ENCODE measurements at regions not wholly inside any gene's neighbourhood (a gene's known extent, or its start where the extent isn't known, plus 50 kb on each side); places are given as distances from the start of the nearest gene placed in this dataset.

DNA sequence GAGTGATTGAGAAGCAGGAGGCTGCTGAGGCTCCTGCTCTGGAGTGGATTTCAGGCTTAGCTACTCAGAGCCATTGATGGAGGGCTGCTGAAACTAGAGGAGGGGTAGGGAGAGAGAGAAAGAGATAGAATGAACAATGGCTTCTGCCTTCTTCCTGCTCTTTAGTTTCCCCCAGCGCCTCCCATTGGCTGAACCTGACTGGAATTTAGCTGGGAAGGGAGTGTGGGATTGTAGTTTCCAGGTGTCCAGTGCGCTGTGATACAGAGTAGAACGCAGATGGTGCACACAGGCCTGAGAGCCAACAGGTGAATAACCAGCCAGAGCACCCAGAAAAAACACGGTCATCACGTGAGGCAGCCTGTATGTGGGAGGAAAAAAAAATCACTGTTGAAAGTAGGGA lies 140.1 kb downstream of the IL20RB start:
- no peaks in the 10 kb centered on the region for H3K4me1 ChIP-seq (ENCODE audit: control insufficient read depth, insufficient read depth, low read length)
- no peak overlapping the region for H3K4me3 ChIP-seq (ENCODE audit: low read length)
- H3K27me3 ChIP-seq (ENCODE audit: control insufficient read depth, insufficient read depth, low read length), result no peaks in the 10 kb centered on the region
- no peaks in the 10 kb centered on the region for H3K36me3 ChIP-seq (ENCODE audit: control insufficient read depth, insufficient read depth, low read length)
- no peak overlapping the region for H3K27ac ChIP-seq (ENCODE audit: low read depth, low read length)
- no peak overlapping the region for H3K9ac ChIP-seq (ENCODE audit: low read length)

DNA sequence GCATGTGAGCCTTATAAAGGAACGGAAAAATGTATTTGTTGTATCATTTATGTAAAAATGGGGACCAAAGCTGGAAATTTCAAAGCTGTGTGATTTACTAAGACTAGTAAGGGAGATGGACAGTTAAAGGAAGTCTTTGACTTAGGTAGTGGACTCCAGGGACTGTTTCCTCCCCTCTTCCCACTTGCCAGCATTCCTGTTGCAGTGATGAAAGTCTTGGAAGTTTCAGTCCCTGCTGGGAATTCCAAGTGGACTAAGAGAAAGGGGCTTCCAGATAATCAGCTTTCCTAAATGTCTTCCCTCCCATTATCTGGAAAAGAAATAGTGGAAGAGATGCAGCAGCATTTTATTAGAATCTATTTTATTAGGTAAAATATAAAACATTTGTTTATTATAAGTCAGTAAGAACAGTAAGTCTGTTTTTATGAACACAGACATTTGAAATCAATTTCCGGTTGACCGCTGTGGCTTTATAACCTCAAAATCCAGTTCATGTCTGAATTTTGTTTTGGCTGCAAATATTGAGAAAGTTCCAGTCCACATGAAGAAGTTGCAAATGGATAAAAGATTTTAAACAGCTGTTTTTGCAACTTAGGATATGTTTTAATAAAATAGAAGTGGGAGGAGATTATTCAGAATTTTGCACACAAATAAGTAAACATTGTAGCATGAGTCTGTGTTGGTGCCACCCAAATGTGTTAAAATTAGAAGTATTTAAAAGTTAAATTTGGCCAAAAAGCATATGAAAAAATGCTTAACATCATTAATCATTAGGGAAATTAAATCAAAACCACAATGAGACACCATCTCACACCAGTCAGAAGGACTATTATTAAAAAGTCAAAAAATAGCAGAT lies 141.8 kb downstream of the IL20RB start:
- Histone ChIP-seq H3K36me3 (ENCODE audit: control insufficient read depth, insufficient read depth, low read length) (no peaks in the 10 kb centered on the region), H3K4me1 (ENCODE audit: control insufficient read depth, insufficient read depth, low read length) (no peaks in the 10 kb centered on the region), H3K27ac (ENCODE audit: low read depth, low read length) (no peak overlapping the region), H3K9ac (ENCODE audit: low read length) (no peak overlapping the region), H3K4me3 (ENCODE audit: low read length) (no peak overlapping the region), H3K27me3 (ENCODE audit: control insufficient read depth, insufficient read depth, low read length) (no peaks in the 10 kb centered on the region)

DNA sequence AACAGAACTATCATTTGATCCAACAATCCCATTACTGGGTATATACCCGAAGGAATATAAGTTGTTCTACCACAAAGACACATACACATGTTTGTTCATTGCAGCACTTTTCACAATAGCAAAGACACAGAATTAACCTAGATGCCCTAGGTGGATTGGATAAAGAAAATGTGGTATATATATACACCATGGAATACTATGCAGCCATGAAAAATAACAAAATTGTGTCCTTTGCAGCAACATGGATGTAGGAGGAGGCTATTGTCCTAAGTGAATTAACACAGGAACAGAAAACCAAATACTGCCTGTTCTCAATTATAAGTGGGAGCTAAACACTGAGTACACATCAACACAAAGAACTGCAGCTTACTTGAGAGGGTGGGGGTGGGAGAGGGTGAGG lies 142.5 kb downstream of the IL20RB start:
- H3K4me1 ChIP-seq (ENCODE audit: control insufficient read depth, insufficient read depth, low read length), result no peaks in the 10 kb centered on the region
- no peak overlapping the region for H3K9ac ChIP-seq (ENCODE audit: low read length)
- no peaks in the 10 kb centered on the region for H3K27me3 ChIP-seq (ENCODE audit: control insufficient read depth, insufficient read depth, low read length)
- no peaks in the 10 kb centered on the region for H3K36me3 ChIP-seq (ENCODE audit: control insufficient read depth, insufficient read depth, low read length)
- no peak overlapping the region for H3K4me3 ChIP-seq (ENCODE audit: low read length)
- H3K27ac ChIP-seq (ENCODE audit: low read depth, low read length), result no peak overlapping the region

DNA sequence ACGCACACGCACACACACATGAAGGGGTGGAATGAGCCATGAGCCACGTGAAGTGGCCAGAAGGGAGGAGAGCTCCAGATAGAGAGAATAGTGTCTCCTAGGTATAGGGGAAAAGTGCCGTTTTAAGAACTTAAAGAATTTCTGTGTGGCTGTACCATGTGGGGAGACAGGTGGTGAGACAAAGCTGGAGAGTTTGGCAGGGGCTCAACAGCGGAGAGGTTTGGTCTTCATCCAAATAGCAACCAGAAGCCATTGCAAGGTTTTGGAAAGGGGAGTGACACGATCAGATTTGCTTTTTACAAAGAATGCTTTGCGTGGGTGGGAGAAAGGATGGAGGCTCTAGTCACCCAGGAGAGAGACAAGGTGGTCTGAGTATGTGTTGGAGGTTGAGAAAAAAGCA lies 146.0 kb downstream of the IL20RB start:
- Histone ChIP-seq H3K4me3 (ENCODE audit: low read length) (no peak overlapping the region), H3K4me1 (ENCODE audit: control insufficient read depth, insufficient read depth, low read length) (no peaks in the 10 kb centered on the region), H3K9ac (ENCODE audit: low read length) (no peak overlapping the region), H3K36me3 (ENCODE audit: control insufficient read depth, insufficient read depth, low read length) (no peaks in the 10 kb centered on the region), H3K27ac (ENCODE audit: low read depth, low read length) (no peak overlapping the region), H3K27me3 (ENCODE audit: control insufficient read depth, insufficient read depth, low read length) (no peaks in the 10 kb centered on the region)

DNA sequence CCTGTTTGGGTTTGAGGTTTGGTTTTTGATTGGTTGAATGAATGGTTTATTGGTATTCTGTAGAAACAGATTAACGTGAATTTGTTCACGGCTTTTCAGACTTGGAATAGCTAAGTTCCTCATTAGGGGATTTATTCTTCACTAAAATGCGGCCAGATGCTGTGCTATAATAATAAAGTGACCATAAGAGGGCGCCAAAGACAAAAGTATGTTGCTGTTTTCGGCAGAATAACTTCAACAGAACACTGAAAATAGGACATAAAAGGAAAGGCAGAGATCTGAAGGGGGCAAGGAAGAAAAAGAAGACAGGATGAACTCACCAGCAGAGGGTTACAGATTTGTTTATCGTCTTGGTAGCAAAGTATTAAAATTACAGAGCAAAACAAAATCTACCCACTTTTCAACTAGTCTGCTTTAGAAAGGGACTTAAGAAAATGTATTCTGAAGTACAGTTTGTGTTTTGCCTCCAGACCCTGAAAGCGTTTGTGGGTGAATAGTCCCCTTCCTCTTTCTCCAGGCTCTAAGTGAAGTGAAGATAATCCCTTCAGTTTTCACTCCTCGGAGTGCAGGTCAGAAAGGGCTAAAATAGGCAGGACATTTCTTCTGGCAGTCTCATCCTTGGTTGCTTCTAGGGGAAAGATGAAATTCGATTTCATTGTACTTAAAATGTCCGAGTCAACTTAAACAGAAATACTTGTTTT lies 147.6 kb downstream of the IL20RB start:
- Histone ChIP-seq H3K4me3 (ENCODE audit: low read length) (no peak overlapping the region), H3K27ac (ENCODE audit: low read depth, low read length) (no peak overlapping the region)

DNA sequence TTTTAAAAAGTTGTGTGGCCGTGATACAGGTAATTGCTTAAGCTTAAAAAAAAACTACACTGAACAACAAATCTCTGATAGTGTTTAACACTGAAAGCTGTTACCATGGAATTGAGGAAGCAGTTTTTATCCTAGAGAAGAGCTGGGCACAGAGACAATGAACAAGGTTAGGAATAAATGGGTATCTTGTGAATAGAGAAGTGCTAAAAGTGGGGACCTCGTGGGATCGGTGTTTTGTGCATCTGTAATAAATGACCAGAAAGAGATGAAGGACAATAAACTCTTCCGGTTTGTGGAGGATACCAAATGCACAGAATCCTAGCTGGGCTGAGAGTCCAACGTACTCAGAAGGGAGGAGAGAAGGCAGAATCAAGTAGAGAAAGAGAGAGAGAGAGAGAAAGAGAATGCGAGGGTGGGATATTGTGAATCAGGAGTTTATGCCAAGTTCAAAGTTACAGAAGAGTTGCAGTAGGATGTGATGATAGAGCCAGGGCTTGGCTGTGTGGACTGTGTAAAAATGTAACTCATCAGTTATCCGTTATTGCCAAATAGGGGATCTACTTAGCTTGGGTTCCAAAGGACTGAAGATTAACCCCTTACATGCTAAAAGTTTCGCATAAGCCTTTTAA lies 148.9 kb downstream of the IL20RB start:
- no peaks in the 10 kb centered on the region for H3K27me3 ChIP-seq (ENCODE audit: control insufficient read depth, insufficient read depth, low read length)
- H3K27ac ChIP-seq (ENCODE audit: low read depth, low read length), result no peak overlapping the region
- no peaks in the 10 kb centered on the region for H3K4me1 ChIP-seq (ENCODE audit: control insufficient read depth, insufficient read depth, low read length)
- no peaks in the 10 kb centered on the region for H3K36me3 ChIP-seq (ENCODE audit: control insufficient read depth, insufficient read depth, low read length)
- H3K4me3 ChIP-seq (ENCODE audit: low read length), result no peak overlapping the region
- no peak overlapping the region for H3K9ac ChIP-seq (ENCODE audit: low read length)

More for the DNA sequence above, 147.6 kb downstream of the IL20RB start:
- no peaks in the 10 kb centered on the region for H3K27me3 ChIP-seq (ENCODE audit: control insufficient read depth, insufficient read depth, low read length)
- no peaks in the 10 kb centered on the region for H3K4me1 ChIP-seq (ENCODE audit: control insufficient read depth, insufficient read depth, low read length)
- no peaks in the 10 kb centered on the region for H3K36me3 ChIP-seq (ENCODE audit: control insufficient read depth, insufficient read depth, low read length)
- H3K9ac ChIP-seq (ENCODE audit: low read length), result no peak overlapping the region

DNA sequence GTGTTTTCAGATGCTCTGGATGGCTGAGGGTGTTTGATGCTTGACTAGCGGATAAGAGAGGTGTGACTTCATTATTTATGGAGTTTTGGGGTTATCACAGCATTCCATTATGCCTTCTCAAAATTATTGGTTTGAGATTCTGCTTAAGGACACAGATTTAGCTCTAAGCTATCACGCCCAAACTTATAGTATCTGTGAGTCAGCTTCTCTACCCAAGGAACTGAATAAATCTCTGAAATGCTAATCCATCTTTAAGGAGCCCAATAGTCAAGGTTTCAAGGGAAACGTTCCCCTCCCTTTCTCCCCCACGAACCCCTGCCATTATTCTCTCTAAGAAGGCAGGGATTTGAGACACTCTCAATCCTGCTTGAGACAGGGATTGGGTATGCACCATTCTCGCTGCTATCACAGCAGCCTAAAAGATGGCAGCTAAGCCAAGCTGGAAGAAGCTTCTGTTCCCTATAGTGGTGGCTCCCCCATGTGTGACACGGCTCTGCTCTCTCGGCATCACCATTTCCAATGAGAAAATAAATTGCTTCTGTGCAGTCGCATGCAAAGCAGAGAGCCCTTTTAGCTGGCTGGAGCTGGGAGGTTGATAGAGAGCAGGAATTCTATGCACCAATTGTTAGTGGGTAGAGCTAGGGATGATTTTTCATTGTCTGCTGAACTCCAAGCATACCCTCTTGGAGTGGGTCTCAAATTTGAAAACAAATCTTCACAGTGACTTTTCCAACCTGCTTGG lies 151.1 kb downstream of the IL20RB start:
- Histone ChIP-seq H3K27me3 (ENCODE audit: control insufficient read depth, insufficient read depth, low read length) (no peaks in the 10 kb centered on the region), H3K36me3 (ENCODE audit: control insufficient read depth, insufficient read depth, low read length) (no peaks in the 10 kb centered on the region), H3K4me3 (ENCODE audit: low read length) (no peak overlapping the region), H3K9ac (ENCODE audit: low read length) (no peak overlapping the region), H3K27ac (ENCODE audit: low read depth, low read length) (no peak overlapping the region), H3K4me1 (ENCODE audit: control insufficient read depth, insufficient read depth, low read length) (no peaks in the 10 kb centered on the region)

DNA sequence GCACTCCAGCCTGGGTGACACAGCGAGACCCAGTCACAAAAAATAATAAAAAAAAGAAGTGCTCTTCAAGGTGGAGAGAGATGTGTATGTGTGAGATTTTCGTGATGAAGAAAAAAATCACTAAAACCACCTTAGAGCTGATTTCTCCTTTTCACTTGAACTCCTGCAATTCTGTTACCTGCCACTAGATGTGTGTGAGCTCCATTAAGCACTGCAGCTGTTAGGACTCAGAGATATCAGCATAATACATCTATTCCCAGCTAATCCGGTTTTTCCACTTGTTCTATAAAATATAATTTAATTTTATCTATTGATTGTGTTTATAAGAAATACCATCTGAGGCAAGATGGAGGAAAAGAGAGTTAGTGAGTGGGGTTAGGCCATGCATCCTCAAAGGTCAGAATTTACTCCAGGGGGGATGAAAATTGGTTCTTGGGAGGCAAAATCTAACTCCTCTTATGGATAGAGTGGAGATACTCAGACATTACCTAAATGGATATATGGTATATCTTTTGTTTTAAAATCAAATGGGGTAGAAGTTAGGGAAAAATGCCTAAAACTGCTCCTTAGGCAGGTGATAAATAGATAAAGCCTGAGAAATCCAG lies 152.7 kb downstream of the IL20RB start:
- H3K9ac ChIP-seq (ENCODE audit: low read length), result no peak overlapping the region
- H3K27ac ChIP-seq (ENCODE audit: low read depth, low read length), result no peak overlapping the region
- no peaks in the 10 kb centered on the region for H3K27me3 ChIP-seq (ENCODE audit: control insufficient read depth, insufficient read depth, low read length)
- H3K4me3 ChIP-seq (ENCODE audit: low read length), result no peak overlapping the region
- no peaks in the 10 kb centered on the region for H3K4me1 ChIP-seq (ENCODE audit: control insufficient read depth, insufficient read depth, low read length)
- H3K36me3 ChIP-seq (ENCODE audit: control insufficient read depth, insufficient read depth, low read length), result no peaks in the 10 kb centered on the region

DNA sequence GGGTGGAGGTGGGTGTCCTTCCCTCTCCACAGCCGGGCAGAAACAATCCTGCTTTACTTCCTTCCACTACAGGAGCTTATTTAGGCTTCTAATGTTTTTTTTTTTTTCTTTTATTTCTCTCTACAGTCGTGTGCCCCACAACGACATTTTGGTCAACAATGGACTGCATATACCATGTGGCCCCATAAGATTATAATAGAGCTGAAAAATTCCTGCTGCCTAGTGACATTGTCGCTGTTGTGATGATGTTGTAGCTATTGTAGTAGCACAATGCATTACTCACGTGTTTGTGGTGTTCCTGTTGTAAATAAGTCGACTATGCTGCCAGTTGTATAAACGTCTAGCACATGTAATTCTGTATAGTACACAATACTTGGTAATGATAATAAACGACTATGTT lies 153.7 kb downstream of the IL20RB start:
- Histone ChIP-seq H3K4me1 (ENCODE audit: control insufficient read depth, insufficient read depth, low read length) (no peaks in the 10 kb centered on the region), H3K36me3 (ENCODE audit: control insufficient read depth, insufficient read depth, low read length) (no peaks in the 10 kb centered on the region), H3K27me3 (ENCODE audit: control insufficient read depth, insufficient read depth, low read length) (no peaks in the 10 kb centered on the region), H3K27ac (ENCODE audit: low read depth, low read length) (no peak overlapping the region), H3K9ac (ENCODE audit: low read length) (no peak overlapping the region), H3K4me3 (ENCODE audit: low read length) (no peak overlapping the region)

DNA sequence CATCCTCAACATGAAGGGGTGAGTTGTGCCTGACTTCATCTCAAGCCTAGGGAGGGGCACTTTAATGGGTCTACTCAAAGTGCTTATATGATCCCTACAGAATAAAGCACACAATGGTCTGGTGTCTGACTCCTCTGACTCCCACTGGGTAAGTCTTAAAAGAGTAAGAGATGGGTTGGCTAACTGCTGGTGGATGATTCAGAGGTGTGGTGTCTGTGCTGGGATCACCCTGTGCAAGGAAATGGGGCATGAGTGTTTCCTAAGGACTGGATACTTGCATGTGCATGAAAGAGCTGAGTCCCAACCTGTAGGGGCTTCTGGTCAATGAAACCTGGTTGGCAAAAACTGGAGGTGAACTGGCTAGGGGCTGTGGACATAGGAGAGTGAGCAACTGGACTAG lies 158.8 kb downstream of the IL20RB start:
- Histone ChIP-seq H3K4me3 (ENCODE audit: low read length) (no peak overlapping the region), H3K4me1 (ENCODE audit: control insufficient read depth, insufficient read depth, low read length) (no peaks in the 10 kb centered on the region)

DNA sequence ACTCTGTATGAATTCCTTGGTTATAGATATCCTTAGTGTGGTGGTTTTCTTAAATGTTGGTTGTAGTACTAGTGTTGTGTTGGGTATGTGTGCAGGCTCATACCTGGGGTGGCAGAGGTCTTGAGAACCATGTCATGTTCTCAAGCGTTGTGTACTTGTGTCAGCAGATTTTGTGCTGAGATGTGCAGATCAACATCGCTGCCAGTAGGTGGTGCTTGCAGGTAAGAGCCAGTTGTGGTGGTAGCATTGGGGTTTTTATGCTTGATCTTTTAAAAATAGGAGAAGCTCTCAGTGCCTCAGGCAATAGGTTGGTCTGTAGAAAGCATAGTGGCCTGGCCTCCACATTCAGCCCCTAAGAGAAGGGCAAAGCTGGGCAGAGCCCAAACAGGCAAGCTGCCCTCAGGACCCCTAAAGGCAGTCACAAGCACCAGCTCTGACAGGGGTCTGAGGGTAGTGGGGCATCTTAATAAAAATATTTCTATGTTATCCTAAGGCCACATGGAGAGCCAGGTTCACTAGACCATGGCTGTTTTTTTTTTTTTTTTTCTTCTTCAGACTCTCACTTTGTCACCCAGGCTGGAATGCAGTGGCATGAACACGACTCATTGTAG lies 164.0 kb downstream of the IL20RB start:
- H3K36me3 ChIP-seq (ENCODE audit: control insufficient read depth, insufficient read depth, low read length), result no peaks in the 10 kb centered on the region
- H3K27me3 ChIP-seq (ENCODE audit: control insufficient read depth, insufficient read depth, low read length), result no peaks in the 10 kb centered on the region
- H3K4me1 ChIP-seq (ENCODE audit: control insufficient read depth, insufficient read depth, low read length), result no peaks in the 10 kb centered on the region
- no peak overlapping the region for H3K4me3 ChIP-seq (ENCODE audit: low read length)
- no peak overlapping the region for H3K27ac ChIP-seq (ENCODE audit: low read depth, low read length)
- no peak overlapping the region for H3K9ac ChIP-seq (ENCODE audit: low read length)

More for the DNA sequence above, 158.8 kb downstream of the IL20RB start:
- no peak overlapping the region for H3K27ac ChIP-seq (ENCODE audit: low read depth, low read length)
- no peak overlapping the region for H3K9ac ChIP-seq (ENCODE audit: low read length)
- H3K36me3 ChIP-seq (ENCODE audit: control insufficient read depth, insufficient read depth, low read length), result no peaks in the 10 kb centered on the region
- H3K27me3 ChIP-seq (ENCODE audit: control insufficient read depth, insufficient read depth, low read length), result no peaks in the 10 kb centered on the region
